RWPE2 (cell line): ENCODE measurements at regions not wholly inside any gene's neighbourhood (a gene's known extent, or its start where the extent isn't known, plus 50 kb on each side); places are given as distances from the start of the nearest gene placed in this dataset.

ENCODE experiments used
- ATAC-seq: fragments of 200-7000 bp; cut with Tn5 transposase; 3 replicates; pipeline ENCODE4 v1.9.1; 2021; ENCODE audit warnings: low read depth
- DNase-seq: peaks from one replicate; pipeline ENCODE4 v3.0.0-alpha.2; 2020; ENCODE audit warnings: low spot score
- H3K27ac ChIP-seq: fragments of 450-650 bp; 2 replicates; pipeline ENCODE4 v1.5.1; 2017; ENCODE audit warnings: mild to moderate bottlenecking; ENCODE audit not compliant: poor library complexity, severe bottlenecking
- H3K27me3 ChIP-seq: fragments of 250-450 bp; sonication (Bioruptor Pico); 2 replicates; pipeline ENCODE4 v1.5.1; 2021; ENCODE audit warnings: mild to moderate bottlenecking, moderate library complexity; ENCODE audit not compliant: insufficient read depth, poor library complexity, severe bottlenecking
- H3K36me3 ChIP-seq: fragments of 250-450 bp; sonication (Bioruptor Pico); 2 replicates; pipeline ENCODE4 v1.5.1; 2020; ENCODE audit warnings: low read depth, mild to moderate bottlenecking, moderate library complexity
- H3K4me1 ChIP-seq: fragments of 250-450 bp; sonication (Bioruptor Pico); 2 replicates; pipeline ENCODE4 v1.5.1; 2021; ENCODE audit warnings: mild to moderate bottlenecking, moderate library complexity; ENCODE audit not compliant: insufficient read depth, poor library complexity, severe bottlenecking
- H3K4me3 ChIP-seq: fragments of 250-450 bp; sonication (Bioruptor Pico); 2 replicates; pipeline ENCODE4 v1.5.1; 2021; ENCODE audit warnings: mild to moderate bottlenecking, moderate library complexity; ENCODE audit not compliant: severe bottlenecking
- H3K9me3 ChIP-seq: fragments of 250-450 bp; sonication (Bioruptor Pico); 2 replicates; pipeline ENCODE4 v1.5.1; 2021; ENCODE audit warnings: mild to moderate bottlenecking, moderate library complexity; ENCODE audit not compliant: severe bottlenecking
- CTCF ChIP-seq: fragments of 450-650 bp; IDR thresholded peaks from one replicate; pipeline ENCODE4 v1.5.1; 2017; ENCODE audit warnings: mild to moderate bottlenecking, moderate library complexity; ENCODE audit not compliant: poor library complexity, severe bottlenecking

DNA sequence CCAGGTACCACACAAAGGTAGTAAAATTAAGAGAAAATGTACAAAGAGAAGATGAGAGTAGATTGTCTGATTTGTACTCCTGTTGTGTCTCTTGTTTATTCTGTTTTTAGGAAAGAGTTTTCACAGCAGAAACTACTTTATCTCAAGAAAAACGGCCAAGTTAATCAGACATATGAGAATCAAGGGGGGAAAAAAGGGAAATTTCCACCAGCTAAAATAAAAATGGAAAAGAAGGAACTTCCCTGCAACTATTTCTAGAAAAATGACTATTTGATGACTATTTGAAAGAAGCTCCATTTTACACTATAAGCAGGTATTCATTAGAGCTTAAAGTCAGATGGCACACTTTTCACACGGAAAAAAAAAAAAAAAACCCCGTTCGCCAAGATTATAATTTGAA is 56.5 kb downstream of the EPRS1 start:
- H3K36me3 ChIP-seq = peaks cover 31% of the 10 kb centered on the region
- TF ChIP-seq CTCF = no peak

GRCh38 chr1:219988818-219989217 is 57.5 kb downstream of the EPRS1 start:
- no peaks in the 10 kb centered on the region for H3K9me3 ChIP-seq
- no peak for DNase-seq
- no peak for ATAC-seq
- H3K4me1 ChIP-seq = no peaks in the 10 kb centered on the region
- peaks cover 34% of the 10 kb centered on the region for H3K36me3 ChIP-seq
- H3K27ac ChIP-seq = no peak overlapping the region
- TF ChIP-seq CTCF = no peak
- no peaks in the 10 kb centered on the region for H3K27me3 ChIP-seq
- H3K4me3 ChIP-seq = no peak overlapping the region

More for the DNA sequence above, 56.5 kb downstream of the EPRS1 start:
- ATAC-seq (no peak), DNase-seq (no peak)
- Histone ChIP-seq H3K27ac (no peak overlapping the region), H3K4me1 (no peaks in the 10 kb centered on the region), H3K4me3 (no peak overlapping the region), H3K9me3 (no peaks in the 10 kb centered on the region), H3K27me3 (no peaks in the 10 kb centered on the region)

DNA sequence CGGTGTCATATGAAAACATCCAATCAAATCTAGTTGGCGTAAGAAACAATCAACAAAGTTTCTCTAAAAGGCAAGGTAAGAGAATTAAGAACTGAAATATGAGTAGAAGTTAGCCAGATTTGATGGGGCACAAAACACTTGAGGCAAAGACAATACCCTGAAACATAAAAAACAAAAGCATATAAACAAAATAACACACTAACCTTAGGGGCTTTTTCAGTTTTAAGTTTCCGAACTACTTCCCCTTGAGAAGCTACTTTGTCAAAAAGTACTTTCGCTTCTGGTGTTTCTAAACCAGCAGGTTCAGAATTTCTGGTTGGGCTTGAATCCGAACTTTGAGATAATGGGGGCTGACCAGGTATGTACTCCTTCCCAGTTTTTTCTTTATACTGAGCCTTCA is 57.9 kb downstream of the EPRS1 start:
- no peak for ATAC-seq

DNA sequence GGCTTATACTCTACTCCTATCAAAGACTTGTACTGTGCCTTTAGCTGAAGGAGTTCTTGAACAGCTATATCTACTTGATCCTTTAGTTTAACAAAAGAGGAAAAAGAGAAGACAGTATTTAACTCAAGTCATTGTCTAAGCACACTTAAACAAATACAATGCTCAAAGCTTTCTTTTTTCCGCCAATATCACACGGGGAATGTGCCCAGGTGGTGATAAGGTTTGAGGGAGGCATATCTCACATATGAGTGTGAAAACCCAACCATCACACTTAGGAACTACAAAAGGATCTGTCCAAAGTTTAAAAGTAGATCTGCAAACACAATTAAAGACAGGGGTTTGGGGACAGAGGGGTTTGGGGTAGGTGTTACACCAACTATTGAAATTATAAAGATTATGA is 59.0 kb upstream of the SLC30A10 start:
- Histone ChIP-seq H3K4me3 (no peak overlapping the region), H3K4me1 (no peaks in the 10 kb centered on the region), H3K36me3 (peaks cover 47% of the 10 kb centered on the region), H3K9me3 (no peaks in the 10 kb centered on the region), H3K27me3 (no peaks in the 10 kb centered on the region), H3K27ac (no peak overlapping the region)
- DNase-seq (no peak), ATAC-seq (no peak)
- TF ChIP-seq CTCF = no peak

More for the DNA sequence above, 57.9 kb downstream of the EPRS1 start:
- TF ChIP-seq CTCF = no peak
- Histone ChIP-seq H3K27ac (no peak overlapping the region), H3K9me3 (no peaks in the 10 kb centered on the region), H3K4me3 (no peak overlapping the region), H3K4me1 (no peaks in the 10 kb centered on the region), H3K27me3 (no peaks in the 10 kb centered on the region), H3K36me3 (peaks cover 39% of the 10 kb centered on the region)
- DNase-seq = no peak

DNA sequence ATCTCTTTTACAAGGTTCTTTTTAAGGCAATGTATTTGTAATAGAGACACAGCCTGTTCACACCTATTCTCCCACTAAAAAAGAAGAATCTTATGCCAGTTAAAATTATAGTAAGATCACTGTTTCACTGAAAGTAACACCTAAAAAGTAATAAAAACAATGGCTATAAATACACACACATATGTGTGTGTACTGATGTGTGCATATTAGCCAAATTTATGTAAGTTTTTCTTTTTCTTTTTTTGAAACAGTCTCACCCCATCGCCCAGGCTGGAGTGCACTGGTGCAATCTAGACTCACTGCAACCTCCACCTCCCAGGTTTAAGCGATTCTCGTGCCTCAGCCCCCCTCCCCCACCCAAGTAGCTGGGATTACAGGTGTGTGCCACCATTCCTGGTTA is 56.8 kb upstream of the SLC30A10 start:
- no peak for ATAC-seq
- H3K27ac ChIP-seq = no peak overlapping the region
- DNase-seq = no peak
- H3K4me3 ChIP-seq = no peak overlapping the region
- H3K9me3 ChIP-seq = no peaks in the 10 kb centered on the region
- peaks cover 60% of the 10 kb centered on the region for H3K36me3 ChIP-seq
- no peaks in the 10 kb centered on the region for H3K27me3 ChIP-seq
- no peak for TF ChIP-seq CTCF
- no peaks in the 10 kb centered on the region for H3K4me1 ChIP-seq
